Upper lobe of left lung (tissue), 6 donors: ENCODE measurements at regions not wholly inside any gene's neighbourhood (a gene's known extent, or its start where the extent isn't known, plus 50 kb on each side); places are given as distances from the start of the nearest gene placed in this dataset.

ENCODE experiments used
- ATAC-seq, 2 donors: fragments of 200-7000 bp; cut with Tn5 transposase; one replicate each; pipeline ENCODE4 v1.9.1; 2022; ENCODE audit warnings: mild to moderate bottlenecking in 2 of 2, moderate library complexity in 2 of 2; ENCODE audit not compliant: low FRiP score in 2 of 2
- DNase-seq, 2 donors: peaks; one replicate each; pipeline ENCODE4 v3.0.0-alpha.2; 2019 to 2020
- H3K27ac ChIP-seq, 4 donors: fragments of 200-600 bp; sonication (generic); one replicate each; pipeline ENCODE4 v1.5.1; 2016 to 2019
- H3K27me3 ChIP-seq, 4 donors: fragments of 200-600 bp; sonication (generic); one replicate each; pipeline ENCODE4 v1.5.1; 2017 to 2019
- H3K36me3 ChIP-seq, 4 donors: fragments of 200-600 bp; sonication (generic); one replicate each; pipeline ENCODE4 v1.5.1; 2016 to 2019
- H3K4me1 ChIP-seq, 4 donors: fragments of 200-600 bp; sonication (generic); one replicate each; pipeline ENCODE4 v1.5.1; 2018 to 2019
- H3K4me3 ChIP-seq, 4 donors: fragments of 200-600 bp; sonication (generic); one replicate each; pipeline ENCODE4 v1.5.1; 2017 to 2019; ENCODE audit warnings: mild to moderate bottlenecking in 2 of 4, moderate library complexity in 1 of 4
- H3K9me3 ChIP-seq, 4 donors: fragments of 200-600 bp; sonication (generic); one replicate each; pipeline ENCODE4 v1.5.1; 2018 to 2019
- EP300 ChIP-seq, 4 donors: sonication (generic); formaldehyde crosslinking; IDR thresholded peaks; one replicate each; pipeline ENCODE4 v1.5.1; 2017; ENCODE audit warnings: antibody characterized with exemption in 4 of 4, control low read depth in 2 of 4
- POLR2A ChIP-seq, 4 donors: fragments of 450-650 bp; IDR thresholded peaks; one replicate each; pipeline ENCODE4 v1.5.1; 2016 to 2017; ENCODE audit warnings: antibody characterized with exemption in 4 of 4, mild to moderate bottlenecking in 2 of 4
- POLR2AphosphoS5 ChIP-seq, 2 donors: sonication (generic); formaldehyde crosslinking; IDR thresholded peaks; one replicate each; pipeline ENCODE4 v1.5.1; 2017; ENCODE audit warnings: antibody characterized with exemption in 2 of 2
- WGBS, 2 donors: methylation state at CpG; one replicate each; pipeline ENCODE4 v1.1.5; 2017 to 2018; 5-methylcytosine and 5-hydroxymethylcytosine counted together
- TF ChIP-seq, protein P1 (sequence below), 6 experiments: fragments of 450-650 bp in 4 of 6; fragments of 200-600 bp in 2 of 6; sonication (generic) in 2 of 6; IDR thresholded peaks; one replicate each; pipeline ENCODE4 v1.5.1; 2016 to 2019; ENCODE audit warnings: antibody characterized with exemption in 6 of 6
- donor health status: DM: no; HTN: no; CAD: no; lungs with moderate emphysema.
- donor health status: DM: no; HTN: yes; CAD: no; lungs with severe emphysema.

GRCh38 chr14:41047763-41048162 lies 558.9 kb upstream of the LRFN5 start:
- no peaks in the 10 kb centered on the region for H3K36me3 ChIP-seq
- H3K27me3 ChIP-seq: no peaks in the 10 kb centered on the region
- no peak for TF ChIP-seq EP300 (IDR thresholded peaks at IDR 0.05)
- TF ChIP-seq POLR2A (IDR thresholded peaks at IDR 0.05): no peak
- TF ChIP-seq, protein P1, sequence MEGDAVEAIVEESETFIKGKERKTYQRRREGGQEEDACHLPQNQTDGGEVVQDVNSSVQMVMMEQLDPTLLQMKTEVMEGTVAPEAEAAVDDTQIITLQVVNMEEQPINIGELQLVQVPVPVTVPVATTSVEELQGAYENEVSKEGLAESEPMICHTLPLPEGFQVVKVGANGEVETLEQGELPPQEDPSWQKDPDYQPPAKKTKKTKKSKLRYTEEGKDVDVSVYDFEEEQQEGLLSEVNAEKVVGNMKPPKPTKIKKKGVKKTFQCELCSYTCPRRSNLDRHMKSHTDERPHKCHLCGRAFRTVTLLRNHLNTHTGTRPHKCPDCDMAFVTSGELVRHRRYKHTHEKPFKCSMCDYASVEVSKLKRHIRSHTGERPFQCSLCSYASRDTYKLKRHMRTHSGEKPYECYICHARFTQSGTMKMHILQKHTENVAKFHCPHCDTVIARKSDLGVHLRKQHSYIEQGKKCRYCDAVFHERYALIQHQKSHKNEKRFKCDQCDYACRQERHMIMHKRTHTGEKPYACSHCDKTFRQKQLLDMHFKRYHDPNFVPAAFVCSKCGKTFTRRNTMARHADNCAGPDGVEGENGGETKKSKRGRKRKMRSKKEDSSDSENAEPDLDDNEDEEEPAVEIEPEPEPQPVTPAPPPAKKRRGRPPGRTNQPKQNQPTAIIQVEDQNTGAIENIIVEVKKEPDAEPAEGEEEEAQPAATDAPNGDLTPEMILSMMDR (IDR thresholded peaks at IDR 0.05): no peak
- no peak for TF ChIP-seq POLR2AphosphoS5 (IDR thresholded peaks at IDR 0.05)
- no peak for DNase-seq
- 0 to 3% methylated on average over 1 of the region's 1 CpG for WGBS, 2 donors
- ATAC-seq: no peak
- H3K27ac ChIP-seq: no peak overlapping the region
- H3K9me3 ChIP-seq: no peaks in the 10 kb centered on the region
- no peak overlapping the region for H3K4me3 ChIP-seq
- no peaks in the 10 kb centered on the region for H3K4me1 ChIP-seq

DNA sequence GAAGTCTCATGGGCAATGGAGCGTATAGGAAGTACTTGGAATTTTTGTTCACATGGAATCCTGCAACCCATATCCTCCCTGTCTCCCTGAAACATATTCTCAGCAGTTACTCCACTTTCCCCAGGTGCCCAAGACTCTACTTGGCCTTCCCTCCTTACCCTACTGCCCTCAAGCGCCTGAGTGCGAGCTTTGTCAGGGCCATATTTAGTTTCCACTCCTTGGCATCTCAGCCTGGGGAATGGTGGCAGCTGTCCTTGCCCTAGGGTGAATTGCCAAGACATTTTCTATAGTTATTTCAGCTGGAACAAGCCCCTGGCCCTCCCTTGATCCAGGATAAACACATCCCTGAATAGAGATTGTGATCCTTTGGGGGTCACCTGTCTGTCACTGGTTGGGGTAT lies 569.3 kb upstream of the LRFN5 start:
- TF ChIP-seq POLR2AphosphoS5 (IDR thresholded peaks at IDR 0.05): no peak
- no peak for TF ChIP-seq EP300 (IDR thresholded peaks at IDR 0.05)
- TF ChIP-seq POLR2A (IDR thresholded peaks at IDR 0.05): no peak
- TF ChIP-seq, protein P1 (IDR thresholded peaks at IDR 0.05): no peak
- no peaks in the 10 kb centered on the region for H3K36me3 ChIP-seq
- no peak overlapping the region for H3K4me3 ChIP-seq
- no peak overlapping the region for H3K27ac ChIP-seq
- no peaks in the 10 kb centered on the region for H3K27me3 ChIP-seq
- H3K4me1 ChIP-seq: no peaks in the 10 kb centered on the region
- H3K9me3 ChIP-seq: no peaks in the 10 kb centered on the region
- ATAC-seq (no peak), DNase-seq (no peak)
- WGBS, 2 donors: 71 to 100% methylated on average over 3 of the region's 3 CpGs

- H3K9me3 ChIP-seq: no peaks in the 10 kb centered on the region
- no peak for ATAC-seq
- H3K4me3 ChIP-seq: no peak overlapping the region
- H3K4me1 ChIP-seq: no peaks in the 10 kb centered on the region
- H3K27me3 ChIP-seq: no peaks in the 10 kb centered on the region
- H3K27ac ChIP-seq: no peak overlapping the region
- no peak for TF ChIP-seq POLR2AphosphoS5 (IDR thresholded peaks at IDR 0.05)
- no peak for TF ChIP-seq POLR2A (IDR thresholded peaks at IDR 0.05)
- no peak for TF ChIP-seq EP300 (IDR thresholded peaks at IDR 0.05)
- TF ChIP-seq, protein P1 (IDR thresholded peaks at IDR 0.05): no peak
- WGBS, 2 donors: 79 to 81% methylated on average over 1 of the region's 1 CpG
- DNase-seq: no peak
- H3K36me3 ChIP-seq: no peaks in the 10 kb centered on the region
Measured at GRCh38 chr14:41034969-41035368, 571.7 kb upstream of the LRFN5 start.

DNA sequence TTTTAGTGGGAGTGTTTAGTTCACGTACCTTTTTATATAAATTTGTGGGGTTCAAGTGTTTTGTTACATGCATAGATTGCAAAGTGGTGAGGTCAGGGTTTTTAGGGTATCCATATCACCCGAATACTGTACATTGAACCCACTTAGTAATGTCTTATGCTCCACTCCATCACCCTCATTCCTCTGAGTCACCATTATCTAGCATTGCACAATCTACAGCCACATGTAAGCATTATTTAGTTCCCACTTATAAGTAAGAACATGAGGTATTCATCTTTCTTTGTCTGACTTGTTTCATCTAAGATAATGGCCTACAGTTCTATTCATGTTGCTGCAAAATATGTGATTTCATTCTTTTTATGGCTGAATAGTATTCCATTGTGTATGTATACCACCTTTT lies 583.7 kb upstream of the LRFN5 start:
- ATAC-seq (no peak), DNase-seq (no peak)
- Histone ChIP-seq H3K27ac (no peak overlapping the region), H3K27me3 (no peaks in the 10 kb centered on the region), H3K9me3 (no peaks in the 10 kb centered on the region), H3K4me3 (no peak overlapping the region), H3K36me3 (no peaks in the 10 kb centered on the region), H3K4me1 (no peaks in the 10 kb centered on the region)
- WGBS, 2 donors: 84 to 87% methylated on average over 2 of the region's 2 CpGs
- TF ChIP-seq POLR2A (IDR thresholded peaks at IDR 0.05) (no peak), POLR2AphosphoS5 (IDR thresholded peaks at IDR 0.05) (no peak)
- TF ChIP-seq, protein P1 (IDR thresholded peaks at IDR 0.05): no peak

- WGBS, 2 donors: 33 to 36% methylated on average over 4 of the region's 4 CpGs
- H3K27me3 ChIP-seq: no peaks in the 10 kb centered on the region
- DNase-seq (no peak), ATAC-seq (no peak)
- no peak overlapping the region for H3K27ac ChIP-seq
- no peak overlapping the region for H3K4me3 ChIP-seq
- H3K4me1 ChIP-seq: no peaks in the 10 kb centered on the region
- TF ChIP-seq EP300 (IDR thresholded peaks at IDR 0.05) (no peak), POLR2A (IDR thresholded peaks at IDR 0.05) (no peak), POLR2AphosphoS5 (IDR thresholded peaks at IDR 0.05) (no peak)
- TF ChIP-seq, protein P1 (IDR thresholded peaks at IDR 0.05): no peak
- no peaks in the 10 kb centered on the region for H3K36me3 ChIP-seq
- no peaks in the 10 kb centered on the region for H3K9me3 ChIP-seq
Measured at GRCh38 chr14:41016213-41016612, 590.5 kb upstream of the LRFN5 start.
